GM13977 (cell line): ENCODE measurements at regions not wholly inside any gene's neighbourhood (a gene's known extent, or its start where the extent isn't known, plus 50 kb on each side); places are given as distances from the start of the nearest gene placed in this dataset.

ENCODE experiments used
- DNase-seq: peaks from one replicate; pipeline ENCODE4 v3.0.0; 2012; ENCODE audit warnings: low spot score
- CTCF ChIP-seq: IDR thresholded peaks from 2 replicates; pipeline ENCODE4 v1.5.1; 2012; ENCODE audit warnings: mild to moderate bottlenecking, control low read depth; ENCODE audit not compliant: insufficient read depth; ENCODE audit errors: extremely low read depth, missing control alignments
- in situ Hi-C: fragments of 300-500 bp; cut with MboI; formaldehyde crosslinking; loops from one replicate; pipeline ENCODE4 v1.12.0; 2022; ENCODE audit warnings: low sequenced_read_pairs, low pct_unique_long_range_greater_than_20kb, mixed read lengths, inconsistent platforms; ENCODE audit not compliant: unreplicated experiment

GRCh38 chr10:28186461-28186860 is 116.4 kb downstream of the MPP7 start:
- TF ChIP-seq CTCF, result no peak
- DNase-seq, result no peak
- in situ Hi-C loops, result no loop called here

GRCh38 chr10:28184810-28185209 is 118.1 kb downstream of the MPP7 start:
- in situ Hi-C loops, result no loop called here
- no peak for TF ChIP-seq CTCF
- no peak for DNase-seq

- in situ Hi-C loops, result no loop called here
- no peak for DNase-seq
- TF ChIP-seq CTCF, result no peak
Observed at GRCh38 chr10:28181478-28182096, 121.3 kb downstream of the MPP7 start.

GRCh38 chr10:28180654-28181053 is 122.2 kb downstream of the MPP7 start:
- TF ChIP-seq CTCF, result no peak
- in situ Hi-C loops, result no loop called here

GRCh38 chr10:28179743-28180099 is 123.1 kb downstream of the MPP7 start:
- in situ Hi-C loops, result no loop called here
- TF ChIP-seq CTCF, result no peak
- DNase-seq, result no peak

More at GRCh38 chr10:28180654-28181053, 122.2 kb downstream of the MPP7 start:
- no peak for DNase-seq

- DNase-seq, result peak; percentile 44
- in situ Hi-C loops, result no loop called here
- TF ChIP-seq CTCF, result peak; percentile 67
Observed at GRCh38 chr10:28179006-28179742, 123.7 kb downstream of the MPP7 start.
